T-helper 2 cell treated with Interferon-gamma antibody and Interleukin-4, amounts not matched to agents 5 μg/mL and 100 μg/mL, for 36 hours (primary cell): ENCODE measurements at regions not wholly inside any gene's neighbourhood (a gene's known extent, or its start where the extent isn't known, plus 50 kb on each side); places are given as distances from the start of the nearest gene placed in this dataset.
"Not testable (repeated sequence)": the region's sequence is repeated elsewhere in the genome, so short reads cannot be mapped to it uniquely, and the experiment has no call there.

Source experiments
- DNase-seq: peaks from one replicate; pipeline ENCODE4 v3.0.0; 2021; ENCODE audit warnings: low spot score
- H3K27ac Mint-ChIP-seq: one replicate; pipeline ENCODE4 v1.8.0; 2021; ENCODE audit warnings: mild to moderate bottlenecking, mixed read lengths
- H3K27me3 Mint-ChIP-seq: one replicate; pipeline ENCODE4 v1.8.0; 2021; ENCODE audit warnings: low read depth, mixed read lengths
- H3K36me3 Mint-ChIP-seq: one replicate; pipeline ENCODE4 v1.8.0; 2021; ENCODE audit warnings: low read depth, mixed read lengths
- H3K4me1 Mint-ChIP-seq: one replicate; pipeline ENCODE4 v1.8.0; 2021; ENCODE audit warnings: low read depth, mixed read lengths
- H3K4me3 Mint-ChIP-seq: one replicate; pipeline ENCODE4 v1.8.0; 2022; ENCODE audit warnings: mild to moderate bottlenecking, moderate library complexity, mixed read lengths
- H3K9me3 Mint-ChIP-seq: one replicate; pipeline ENCODE4 v1.8.0; 2021; ENCODE audit warnings: mixed read lengths

DNA sequence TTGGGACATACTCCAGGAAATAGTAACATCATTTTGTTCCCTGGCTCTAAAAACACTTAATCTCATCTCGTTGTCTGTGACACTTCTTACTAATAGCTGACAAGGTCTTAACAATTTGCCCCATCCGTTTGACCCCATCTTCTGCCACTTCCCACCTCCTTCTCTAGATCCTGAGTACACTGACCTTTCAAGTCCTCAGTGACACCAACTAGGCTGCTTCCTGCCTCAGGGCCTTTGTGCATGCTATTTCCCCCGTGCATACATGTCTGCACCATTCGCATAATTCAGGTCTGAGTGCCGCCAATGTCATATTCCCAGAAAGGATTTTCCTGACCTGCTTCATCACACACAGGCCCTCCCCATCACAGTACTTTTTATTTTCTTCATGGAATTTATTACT, 70.6 kb upstream of the CCND2 start:
- Mint-ChIP-seq H3K27me3 (no peaks in the 10 kb centered on the region), H3K27ac (no peak overlapping the region), H3K9me3 (no peaks in the 10 kb centered on the region), H3K36me3 (no peaks in the 10 kb centered on the region), H3K4me3 (no peak overlapping the region), H3K4me1 (peaks cover 3% of the 10 kb centered on the region)
- DNase-seq: no peak

GRCh38 chr12:4202487-4202886, 71.1 kb upstream of the CCND2 start:
- Mint-ChIP-seq H3K36me3 (no peaks in the 10 kb centered on the region), H3K27ac (no peak overlapping the region), H3K4me3 (no peak overlapping the region), H3K4me1 (peaks cover 5% of the 10 kb centered on the region), H3K9me3 (no peaks in the 10 kb centered on the region), H3K27me3 (no peaks in the 10 kb centered on the region)
- DNase-seq: no peak

DNA sequence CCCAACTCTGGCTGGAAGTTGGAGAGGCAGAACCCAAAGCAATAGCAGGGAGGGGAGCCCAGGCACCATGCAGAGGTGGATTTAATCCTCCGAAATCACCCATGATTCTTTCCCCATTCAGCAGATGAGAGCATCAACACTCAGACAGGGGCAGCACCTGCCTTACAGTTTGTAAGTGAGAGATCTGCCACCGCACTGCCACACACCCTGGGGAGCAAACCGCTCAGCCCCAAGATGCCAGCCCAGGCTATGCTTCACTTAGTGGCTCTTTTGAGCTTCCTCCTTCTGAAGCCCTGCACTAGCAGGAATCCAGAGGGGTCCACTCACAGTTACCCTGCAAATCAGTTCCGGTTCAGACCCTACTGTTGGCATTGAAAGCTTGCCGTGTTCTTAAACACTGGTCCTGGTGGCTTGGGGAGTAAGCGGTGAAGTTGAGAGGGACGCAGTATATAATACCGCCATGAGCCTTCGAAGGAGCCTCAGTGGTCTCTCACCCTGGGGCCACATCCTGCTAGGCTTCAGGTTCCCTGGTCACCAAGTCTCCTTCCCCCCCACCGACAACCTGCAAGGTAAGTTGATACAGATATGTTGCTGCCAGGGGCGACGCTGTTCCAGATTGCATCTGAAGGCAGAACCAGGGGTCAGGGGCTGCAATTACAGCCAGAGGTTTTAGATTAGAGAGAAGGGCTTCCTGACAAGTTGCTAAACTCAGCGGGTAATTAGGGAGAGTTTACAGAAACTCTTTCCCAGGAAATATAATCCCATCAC, 72.0 kb upstream of the CCND2 start:
- Mint-ChIP-seq H3K27ac (no peak overlapping the region), H3K36me3 (no peaks in the 10 kb centered on the region), H3K27me3 (no peaks in the 10 kb centered on the region), H3K4me3 (no peak overlapping the region), H3K4me1 (peaks cover 5% of the 10 kb centered on the region), H3K9me3 (no peaks in the 10 kb centered on the region)
- DNase-seq: no peak

- Mint-ChIP-seq H3K4me3 (no peak overlapping the region), H3K9me3 (no peaks in the 10 kb centered on the region), H3K36me3 (no peaks in the 10 kb centered on the region), H3K27me3 (no peaks in the 10 kb centered on the region), H3K4me1 (peaks cover 5% of the 10 kb centered on the region), H3K27ac (no peak overlapping the region)
- DNase-seq: no peak
Measured at GRCh38 chr12:4197922-4198763, 75.4 kb upstream of the CCND2 start.

- H3K27me3 Mint-ChIP-seq: no peaks in the 10 kb centered on the region
- peaks cover 5% of the 10 kb centered on the region for H3K4me1 Mint-ChIP-seq
- no peak overlapping the region for H3K27ac Mint-ChIP-seq
- H3K36me3 Mint-ChIP-seq: no peaks in the 10 kb centered on the region
- H3K9me3 Mint-ChIP-seq: no peaks in the 10 kb centered on the region
- DNase-seq: peak; percentile 2
- H3K4me3 Mint-ChIP-seq: no peak overlapping the region
Measured at GRCh38 chr12:4196805-4197420, 76.6 kb upstream of the CCND2 start.

DNA sequence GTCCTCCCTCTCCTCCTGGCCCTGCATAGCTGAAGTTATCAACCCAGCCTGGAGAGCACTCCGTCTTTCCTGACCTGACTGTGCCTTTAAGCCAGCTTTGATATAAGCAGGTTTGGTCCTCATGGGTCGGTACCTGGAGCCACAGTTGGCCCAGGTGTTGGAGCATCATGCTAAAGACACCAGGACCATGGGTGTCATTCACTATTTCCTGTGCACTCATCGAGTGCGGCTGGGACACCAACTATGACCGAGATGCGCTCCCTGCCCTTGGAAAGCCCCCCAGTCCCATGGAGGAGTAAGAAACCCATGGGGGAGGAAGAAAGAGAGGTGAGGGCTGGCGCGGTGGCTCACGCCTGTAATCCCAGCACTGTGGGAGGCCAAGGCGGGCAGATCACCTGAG, 78.9 kb upstream of the CCND2 start:
- H3K4me1 Mint-ChIP-seq: peaks cover 7% of the 10 kb centered on the region
- H3K27ac Mint-ChIP-seq: no peak overlapping the region
- no peak overlapping the region for H3K4me3 Mint-ChIP-seq
- H3K9me3 Mint-ChIP-seq: no peaks in the 10 kb centered on the region
- H3K36me3 Mint-ChIP-seq: no peaks in the 10 kb centered on the region
- no peak for DNase-seq
- H3K27me3 Mint-ChIP-seq: no peaks in the 10 kb centered on the region

- H3K27ac Mint-ChIP-seq: no peak overlapping the region
- DNase-seq: no peak
- no peak overlapping the region for H3K4me3 Mint-ChIP-seq
- peaks cover 7% of the 10 kb centered on the region for H3K4me1 Mint-ChIP-seq
- no peaks in the 10 kb centered on the region for H3K27me3 Mint-ChIP-seq
- H3K9me3 Mint-ChIP-seq: no peaks in the 10 kb centered on the region
- H3K36me3 Mint-ChIP-seq: no peaks in the 10 kb centered on the region
Measured at GRCh38 chr12:4193821-4194220, 79.7 kb upstream of the CCND2 start.

- DNase-seq: no peak
- no peak overlapping the region for H3K27ac Mint-ChIP-seq
- no peaks in the 10 kb centered on the region for H3K36me3 Mint-ChIP-seq
- H3K27me3 Mint-ChIP-seq: no peaks in the 10 kb centered on the region
- H3K4me1 Mint-ChIP-seq: peaks cover 2% of the 10 kb centered on the region
- no peaks in the 10 kb centered on the region for H3K9me3 Mint-ChIP-seq
- H3K4me3 Mint-ChIP-seq: no peak overlapping the region
Measured at GRCh38 chr12:4191642-4192041, 81.9 kb upstream of the CCND2 start.

GRCh38 chr12:4191149-4191548, 82.4 kb upstream of the CCND2 start:
- H3K27me3 Mint-ChIP-seq: no peaks in the 10 kb centered on the region
- DNase-seq: no peak
- H3K9me3 Mint-ChIP-seq: no peaks in the 10 kb centered on the region
- no peak overlapping the region for H3K4me3 Mint-ChIP-seq
- H3K27ac Mint-ChIP-seq: no peak overlapping the region
- H3K4me1 Mint-ChIP-seq: peaks cover 2% of the 10 kb centered on the region
- H3K36me3 Mint-ChIP-seq: no peaks in the 10 kb centered on the region

GRCh38 chr12:4190366-4191063, 83.0 kb upstream of the CCND2 start:
- Mint-ChIP-seq H3K36me3 (no peaks in the 10 kb centered on the region), H3K27me3 (peaks cover 2% of the 10 kb centered on the region), H3K9me3 (no peaks in the 10 kb centered on the region), H3K4me1 (peaks cover 2% of the 10 kb centered on the region), H3K4me3 (no peak overlapping the region), H3K27ac (no peak overlapping the region)
- DNase-seq: no peak

DNA sequence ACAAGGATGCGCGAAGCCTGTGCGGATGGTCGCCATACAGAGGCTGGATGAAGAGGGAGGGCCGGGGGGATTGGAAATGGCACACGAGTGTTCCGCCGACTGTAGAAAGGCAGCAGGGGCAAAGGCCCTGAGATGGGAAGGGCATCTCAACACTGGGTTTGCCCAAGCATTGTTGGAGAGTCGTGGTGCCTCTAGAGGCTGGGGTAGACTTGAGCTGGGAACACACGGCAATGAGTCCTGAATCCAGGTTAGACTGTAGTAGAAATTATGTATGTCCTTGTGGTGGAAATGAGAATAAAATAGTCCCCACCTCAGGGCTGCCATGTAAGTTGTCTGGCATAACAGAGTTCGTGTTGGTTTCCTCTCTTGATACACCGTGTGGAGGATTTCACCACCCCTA, 83.8 kb upstream of the CCND2 start:
- H3K27me3 Mint-ChIP-seq: peaks cover 3% of the 10 kb centered on the region
- no peak overlapping the region for H3K27ac Mint-ChIP-seq
- H3K9me3 Mint-ChIP-seq: no peaks in the 10 kb centered on the region
- peaks cover 2% of the 10 kb centered on the region for H3K4me1 Mint-ChIP-seq
- no peak for DNase-seq
- no peaks in the 10 kb centered on the region for H3K36me3 Mint-ChIP-seq
- H3K4me3 Mint-ChIP-seq: no peak overlapping the region

GRCh38 chr12:4187916-4188315, 85.6 kb upstream of the CCND2 start:
- no peak overlapping the region for H3K27ac Mint-ChIP-seq
- peaks cover 5% of the 10 kb centered on the region for H3K4me1 Mint-ChIP-seq
- H3K9me3 Mint-ChIP-seq: peaks cover 11% of the 10 kb centered on the region
- no peak for DNase-seq
- peaks cover 3% of the 10 kb centered on the region for H3K27me3 Mint-ChIP-seq
- H3K4me3 Mint-ChIP-seq: no peak overlapping the region
- peaks cover 3% of the 10 kb centered on the region for H3K36me3 Mint-ChIP-seq

DNA sequence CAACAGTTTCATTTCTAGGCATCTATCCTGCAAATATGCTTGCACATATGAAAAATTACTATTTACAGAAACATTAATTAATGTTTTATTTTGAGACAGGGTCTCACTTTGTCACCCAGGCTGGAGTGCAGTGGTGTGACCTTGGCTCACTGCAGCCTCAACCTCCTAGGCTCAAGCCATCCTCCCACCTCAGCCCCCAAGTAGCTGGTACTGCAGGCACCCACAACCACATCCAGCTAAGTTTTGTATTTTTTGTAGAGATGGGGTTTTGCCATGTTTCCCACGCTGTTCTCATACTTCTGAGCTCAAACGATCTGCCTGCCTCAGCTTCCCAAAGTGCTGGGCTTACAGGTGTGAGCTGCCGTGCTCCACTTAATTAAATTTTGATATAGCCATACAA, 86.2 kb upstream of the CCND2 start:
- peaks cover 15% of the 10 kb centered on the region for H3K9me3 Mint-ChIP-seq
- H3K27me3 Mint-ChIP-seq, H3K27ac Mint-ChIP-seq, H3K4me3 Mint-ChIP-seq, DNase-seq, H3K4me1 Mint-ChIP-seq, H3K36me3 Mint-ChIP-seq: not testable (repeated sequence)
